ENCODE measurements at regions not wholly inside any gene's neighbourhood (a gene's known extent, or its start where the extent isn't known, plus 50 kb on each side); places are given as distances from the start of the nearest gene placed in this dataset.
"Not testable (repeated sequence)": the region's sequence is repeated elsewhere in the genome, so short reads cannot be mapped to it uniquely, and the experiment has no call there.

- H3K4me1 ChIP-seq (ENCODE audit: control insufficient read depth, insufficient read depth, low read length, unreplicated experiment), result no peaks in the 10 kb centered on the region
- no peaks in the 10 kb centered on the region for H3K36me3 ChIP-seq (ENCODE audit: insufficient read depth, low read length)
- no peak overlapping the region for H2AFZ ChIP-seq (ENCODE audit: low read length, unreplicated experiment)
- H3K27ac ChIP-seq (ENCODE audit: low read depth, low read length), result no peak overlapping the region
- no peaks in the 10 kb centered on the region for H3K79me2 ChIP-seq (ENCODE audit: control insufficient read depth, insufficient read depth, low read length, unreplicated experiment)
- peaks cover 2% of the 10 kb centered on the region; the same call in 1 of the 2 replicates for H3K27me3 ChIP-seq (ENCODE audit: insufficient read depth, low read length)
- H3K4me3 ChIP-seq (ENCODE audit: low read depth, low read length), result no peak overlapping the region
Measured at GRCh38 chr5:34447424-34447823, 208.7 kb upstream of the RAI14 start.

GRCh38 chr5:34449639-34450038 is 206.5 kb upstream of the RAI14 start:
- no peaks in the 10 kb centered on the region for H3K79me2 ChIP-seq (ENCODE audit: control insufficient read depth, insufficient read depth, low read length, unreplicated experiment)
- H3K27me3 ChIP-seq (ENCODE audit: insufficient read depth, low read length), result peaks cover 2% of the 10 kb centered on the region; the same call in 1 of the 2 replicates
- no peak overlapping the region for H3K4me3 ChIP-seq (ENCODE audit: low read depth, low read length)
- no peak overlapping the region for H2AFZ ChIP-seq (ENCODE audit: low read length, unreplicated experiment)
- H3K4me1 ChIP-seq (ENCODE audit: control insufficient read depth, insufficient read depth, low read length, unreplicated experiment), result no peaks in the 10 kb centered on the region
- H3K27ac ChIP-seq (ENCODE audit: low read depth, low read length), result no peak overlapping the region
- H3K36me3 ChIP-seq (ENCODE audit: insufficient read depth, low read length), result no peaks in the 10 kb centered on the region

- H3K27ac ChIP-seq (ENCODE audit: low read depth, low read length), result no peak overlapping the region
- H3K27me3 ChIP-seq (ENCODE audit: insufficient read depth, low read length), result peaks cover 2% of the 10 kb centered on the region; the same call in 1 of the 2 replicates
- no peaks in the 10 kb centered on the region for H3K79me2 ChIP-seq (ENCODE audit: control insufficient read depth, insufficient read depth, low read length, unreplicated experiment)
- H3K36me3 ChIP-seq (ENCODE audit: insufficient read depth, low read length), result no peaks in the 10 kb centered on the region
- H3K4me1 ChIP-seq (ENCODE audit: control insufficient read depth, insufficient read depth, low read length, unreplicated experiment), result no peaks in the 10 kb centered on the region
- H3K4me3 ChIP-seq (ENCODE audit: low read depth, low read length), result no peak overlapping the region
- no peak overlapping the region for H2AFZ ChIP-seq (ENCODE audit: low read length, unreplicated experiment)
Measured at GRCh38 chr5:34450338-34450737, 205.8 kb upstream of the RAI14 start.

- Histone ChIP-seq H3K36me3 (ENCODE audit: insufficient read depth, low read length) (no peaks in the 10 kb centered on the region), H3K79me2 (ENCODE audit: control insufficient read depth, insufficient read depth, low read length, unreplicated experiment) (no peaks in the 10 kb centered on the region), H2AFZ (ENCODE audit: low read length, unreplicated experiment) (no peak overlapping the region), H3K27me3 (ENCODE audit: insufficient read depth, low read length) (peaks cover 2% of the 10 kb centered on the region; the same call in 1 of the 2 replicates), H3K4me1 (ENCODE audit: control insufficient read depth, insufficient read depth, low read length, unreplicated experiment) (no peaks in the 10 kb centered on the region), H3K4me3 (ENCODE audit: low read depth, low read length) (no peak overlapping the region), H3K27ac (ENCODE audit: low read depth, low read length) (no peak overlapping the region)
Measured at GRCh38 chr5:34452170-34452828, 203.8 kb upstream of the RAI14 start.

GRCh38 chr5:34455098-34455497 is 201.0 kb upstream of the RAI14 start:
- H3K27me3 ChIP-seq (ENCODE audit: insufficient read depth, low read length), result no peaks in the 10 kb centered on the region
- H3K36me3 ChIP-seq (ENCODE audit: insufficient read depth, low read length), result no peaks in the 10 kb centered on the region
- H3K4me3 ChIP-seq (ENCODE audit: low read depth, low read length), result no peak overlapping the region
- no peaks in the 10 kb centered on the region for H3K4me1 ChIP-seq (ENCODE audit: control insufficient read depth, insufficient read depth, low read length, unreplicated experiment)
- H3K27ac ChIP-seq (ENCODE audit: low read depth, low read length), result no peak overlapping the region
- H2AFZ ChIP-seq (ENCODE audit: low read length, unreplicated experiment), result no peak overlapping the region
- no peaks in the 10 kb centered on the region for H3K79me2 ChIP-seq (ENCODE audit: control insufficient read depth, insufficient read depth, low read length, unreplicated experiment)

GRCh38 chr5:34459908-34460307 is 196.2 kb upstream of the RAI14 start:
- Histone ChIP-seq H3K79me2 (ENCODE audit: control insufficient read depth, insufficient read depth, low read length, unreplicated experiment) (no peaks in the 10 kb centered on the region), H3K27me3 (ENCODE audit: insufficient read depth, low read length) (no peaks in the 10 kb centered on the region), H3K36me3 (ENCODE audit: insufficient read depth, low read length) (no peaks in the 10 kb centered on the region), H3K4me1 (ENCODE audit: control insufficient read depth, insufficient read depth, low read length, unreplicated experiment) (peaks cover 2% of the 10 kb centered on the region), H2AFZ (ENCODE audit: low read length, unreplicated experiment) (no peak overlapping the region), H3K27ac (ENCODE audit: low read depth, low read length) (no peak overlapping the region), H3K4me3 (ENCODE audit: low read depth, low read length) (no peak overlapping the region)

GRCh38 chr5:34460496-34460895 is 195.6 kb upstream of the RAI14 start:
- H3K27ac ChIP-seq (ENCODE audit: low read depth, low read length), result no peak overlapping the region
- no peaks in the 10 kb centered on the region for H3K79me2 ChIP-seq (ENCODE audit: control insufficient read depth, insufficient read depth, low read length, unreplicated experiment)
- no peaks in the 10 kb centered on the region for H3K27me3 ChIP-seq (ENCODE audit: insufficient read depth, low read length)
- H3K4me3 ChIP-seq (ENCODE audit: low read depth, low read length), result no peak overlapping the region
- H3K4me1 ChIP-seq (ENCODE audit: control insufficient read depth, insufficient read depth, low read length, unreplicated experiment), result peaks cover 3% of the 10 kb centered on the region
- H2AFZ ChIP-seq (ENCODE audit: low read length, unreplicated experiment), result no peak overlapping the region
- H3K36me3 ChIP-seq (ENCODE audit: insufficient read depth, low read length), result no peaks in the 10 kb centered on the region

GRCh38 chr5:34464829-34465228 is 191.3 kb upstream of the RAI14 start:
- peaks cover 3% of the 10 kb centered on the region for H3K4me1 ChIP-seq (ENCODE audit: control insufficient read depth, insufficient read depth, low read length, unreplicated experiment)
- peak overlapping the region; percentile 96 for H2AFZ ChIP-seq (ENCODE audit: low read length, unreplicated experiment)
- H3K79me2 ChIP-seq (ENCODE audit: control insufficient read depth, insufficient read depth, low read length, unreplicated experiment), result no peaks in the 10 kb centered on the region
- no peaks in the 10 kb centered on the region for H3K36me3 ChIP-seq (ENCODE audit: insufficient read depth, low read length)
- no peak overlapping the region for H3K27ac ChIP-seq (ENCODE audit: low read depth, low read length)
- peak overlapping the region; percentile 66 for H3K4me3 ChIP-seq (ENCODE audit: low read depth, low read length)
- no peaks in the 10 kb centered on the region for H3K27me3 ChIP-seq (ENCODE audit: insufficient read depth, low read length)

- not testable (repeated sequence) for H3K36me3 ChIP-seq (ENCODE audit: insufficient read depth, low read length); H3K27ac ChIP-seq (ENCODE audit: low read depth, low read length); H3K27me3 ChIP-seq (ENCODE audit: insufficient read depth, low read length); H3K79me2 ChIP-seq (ENCODE audit: control insufficient read depth, insufficient read depth, low read length, unreplicated experiment); H3K4me1 ChIP-seq (ENCODE audit: control insufficient read depth, insufficient read depth, low read length, unreplicated experiment)
- H2AFZ ChIP-seq (ENCODE audit: low read length, unreplicated experiment), result peak overlapping the region; percentile 96
- peak overlapping the region; percentile 66 for H3K4me3 ChIP-seq (ENCODE audit: low read depth, low read length)
Measured at GRCh38 chr5:34465301-34465700, 190.8 kb upstream of the RAI14 start.

- not testable (repeated sequence) for H3K27me3 ChIP-seq (ENCODE audit: insufficient read depth, low read length); H3K4me3 ChIP-seq (ENCODE audit: low read depth, low read length); H3K79me2 ChIP-seq (ENCODE audit: control insufficient read depth, insufficient read depth, low read length, unreplicated experiment); H3K4me1 ChIP-seq (ENCODE audit: control insufficient read depth, insufficient read depth, low read length, unreplicated experiment); H3K36me3 ChIP-seq (ENCODE audit: insufficient read depth, low read length); H2AFZ ChIP-seq (ENCODE audit: low read length, unreplicated experiment); H3K27ac ChIP-seq (ENCODE audit: low read depth, low read length)
Measured at GRCh38 chr5:34466519-34467388, 189.4 kb upstream of the RAI14 start.

GRCh38 chr5:34467436-34467835 is 188.7 kb upstream of the RAI14 start:
- Histone ChIP-seq H3K36me3 (ENCODE audit: insufficient read depth, low read length) (no peaks in the 10 kb centered on the region), H3K79me2 (ENCODE audit: control insufficient read depth, insufficient read depth, low read length, unreplicated experiment) (no peaks in the 10 kb centered on the region), H3K4me1 (ENCODE audit: control insufficient read depth, insufficient read depth, low read length, unreplicated experiment) (peaks cover 3% of the 10 kb centered on the region), H3K4me3 (ENCODE audit: low read depth, low read length) (no peak overlapping the region), H3K27me3 (ENCODE audit: insufficient read depth, low read length) (no peaks in the 10 kb centered on the region), H3K27ac (ENCODE audit: low read depth, low read length) (no peak overlapping the region), H2AFZ (ENCODE audit: low read length, unreplicated experiment) (no peak overlapping the region)

Data from ACC112 (cell line).